ENCODE measurements at regions not wholly inside any gene's neighbourhood (a gene's known extent, or its start where the extent isn't known, plus 50 kb on each side); places are given as distances from the start of the nearest gene placed in this dataset.
A peak's percentile ranks its signal among the peaks of the same experiment; 100 is the strongest.

- no peak for DNase-seq
These were observed 52.9 kb upstream of the RNU6-1 start for GRCh38 chr15:67892559-67893377.

- no peak for DNase-seq
These were observed 55.4 kb upstream of the RNU6-1 start for GRCh38 chr15:67895237-67895636.

- DNase-seq: no peak
These were observed 57.9 kb upstream of the RNU6-1 start for GRCh38 chr15:67897646-67898339.

GRCh38 chr15:67899596-67900283 is 59.9 kb upstream of the RNU6-1 start:
- DNase-seq: no peak

GRCh38 chr15:67900621-67901147 is 60.8 kb upstream of the RNU6-1 start:
- no peak for DNase-seq

- DNase-seq: no peak
These were observed 62.1 kb upstream of the RNU6-1 start for GRCh38 chr15:67901922-67902321.

GRCh38 chr15:67902579-67903009 is 62.7 kb upstream of the RNU6-1 start:
- DNase-seq: no peak

GRCh38 chr15:67903708-67904107 is 63.9 kb upstream of the RNU6-1 start:
- DNase-seq: no peak

- DNase-seq: no peak
These were observed 65.8 kb upstream of the RNU6-1 start for GRCh38 chr15:67905628-67906027.

- no peak for DNase-seq
These were observed 66.5 kb upstream of the RNU6-1 start for GRCh38 chr15:67906382-67906781.

- no peak for DNase-seq
These were observed 67.4 kb upstream of the RNU6-1 start for GRCh38 chr15:67907184-67907723.

- no peak for DNase-seq
These were observed 68.9 kb upstream of the RNU6-1 start for GRCh38 chr15:67908756-67909155.

GRCh38 chr15:67911727-67912126 is 71.9 kb upstream of the RNU6-1 start:
- no peak for DNase-seq

- DNase-seq: no peak
These were observed 74.2 kb upstream of the RNU6-1 start for GRCh38 chr15:67914028-67914427.

- DNase-seq: no peak
These were observed 75.0 kb upstream of the RNU6-1 start for GRCh38 chr15:67914537-67915460.

GRCh38 chr15:67915461-67916374 is 75.9 kb upstream of the RNU6-1 start:
- peak; percentile 22 for DNase-seq

GRCh38 chr15:67916565-67916964 is 76.7 kb upstream of the RNU6-1 start:
- no peak for DNase-seq

- DNase-seq: peak; percentile 21
These were observed 77.2 kb upstream of the RNU6-1 start for GRCh38 chr15:67917037-67917436.

GRCh38 chr15:67917636-67918035 is 77.8 kb upstream of the RNU6-1 start:
- no peak for DNase-seq

- DNase-seq: no peak
These were observed 78.5 kb upstream of the RNU6-1 start for GRCh38 chr15:67918205-67918861.
